ENCODE measurements at regions not wholly inside any gene's neighbourhood (a gene's known extent, or its start where the extent isn't known, plus 50 kb on each side); places are given as distances from the start of the nearest gene placed in this dataset.

DNA sequence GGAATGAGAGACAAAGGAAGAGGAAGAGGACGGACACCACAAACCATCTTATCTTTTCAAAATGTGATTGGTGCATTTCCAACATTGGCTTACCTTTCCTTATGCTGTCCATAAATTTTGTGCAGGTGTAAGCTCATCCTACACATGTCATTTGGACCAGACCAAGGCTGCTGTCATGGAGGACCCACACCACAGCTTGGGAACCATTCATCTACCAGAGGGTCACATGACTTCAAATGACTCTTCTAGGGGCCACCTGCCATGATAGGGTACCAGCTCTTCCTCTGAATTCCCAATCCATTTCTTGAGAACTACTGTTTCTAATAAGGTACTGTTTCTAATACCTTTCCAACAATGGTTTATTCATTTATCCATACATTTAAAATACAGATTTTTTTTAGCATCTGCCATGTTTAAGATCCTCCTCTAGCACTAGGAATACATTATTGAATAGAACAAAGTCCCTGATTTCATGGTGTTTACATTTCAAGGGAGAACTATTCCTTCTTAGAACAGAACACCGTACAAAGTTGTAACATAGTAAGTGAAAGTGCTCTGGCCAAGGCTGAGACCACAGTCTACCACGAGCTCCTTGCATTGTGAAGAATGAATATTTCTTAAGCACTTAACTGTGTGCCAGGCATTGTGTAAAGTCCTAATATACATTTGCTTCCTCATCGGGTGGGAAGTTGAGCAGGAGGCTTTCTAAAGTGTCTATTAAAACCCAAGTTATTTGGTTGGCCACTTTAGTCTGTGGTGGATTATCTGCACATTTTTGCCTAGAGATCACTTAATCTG lies 246.1 kb upstream of the FN1 start:
- peak; percentile 15 for DNase-seq

DNA sequence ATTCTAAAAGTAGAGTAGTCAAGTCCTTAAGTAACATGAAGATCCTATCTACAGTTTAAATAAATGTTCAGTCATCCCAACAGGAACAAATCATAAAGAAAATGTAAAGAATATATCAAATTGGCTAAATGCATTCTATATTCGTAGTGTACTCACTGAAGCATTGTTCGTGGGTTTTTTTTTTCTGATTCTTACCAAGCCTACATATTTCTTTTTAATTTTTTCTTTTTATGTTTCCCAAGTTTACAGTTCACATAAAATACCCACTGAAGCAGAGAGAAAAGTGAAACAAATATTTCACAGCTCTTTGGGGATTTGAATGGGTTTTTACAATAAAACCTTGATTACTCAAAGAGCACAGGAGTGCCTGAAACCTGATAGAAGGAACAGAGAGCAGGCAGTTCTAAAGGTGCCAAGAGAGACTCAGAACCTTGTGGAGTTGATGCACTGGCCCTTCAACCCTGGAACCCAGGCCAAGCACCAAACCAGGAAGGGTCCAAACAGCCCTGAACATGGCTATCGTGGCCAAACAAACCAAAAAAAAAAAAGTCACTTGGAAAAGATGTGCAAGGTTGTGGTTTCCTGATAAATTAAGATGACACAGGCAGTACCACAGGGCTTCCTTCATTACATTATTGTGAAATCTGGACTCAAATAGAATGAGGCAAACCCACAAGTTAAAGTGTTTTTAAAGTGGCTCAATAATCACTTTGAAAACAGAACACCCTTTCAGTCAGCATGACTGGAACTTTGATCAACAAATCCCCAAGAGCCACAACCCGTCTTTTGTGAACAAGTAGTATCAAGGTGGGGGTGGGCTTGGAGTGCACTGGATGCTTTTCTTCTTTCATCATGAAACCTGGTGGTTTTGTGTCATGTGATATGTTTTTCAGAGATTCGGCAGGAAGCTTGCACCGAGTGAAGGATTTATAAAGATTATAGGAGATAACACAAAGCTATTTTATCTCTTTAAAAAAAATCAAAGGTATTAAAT lies 245.0 kb upstream of the FN1 start:
- peak; percentile 75 for DNase-seq

DNA sequence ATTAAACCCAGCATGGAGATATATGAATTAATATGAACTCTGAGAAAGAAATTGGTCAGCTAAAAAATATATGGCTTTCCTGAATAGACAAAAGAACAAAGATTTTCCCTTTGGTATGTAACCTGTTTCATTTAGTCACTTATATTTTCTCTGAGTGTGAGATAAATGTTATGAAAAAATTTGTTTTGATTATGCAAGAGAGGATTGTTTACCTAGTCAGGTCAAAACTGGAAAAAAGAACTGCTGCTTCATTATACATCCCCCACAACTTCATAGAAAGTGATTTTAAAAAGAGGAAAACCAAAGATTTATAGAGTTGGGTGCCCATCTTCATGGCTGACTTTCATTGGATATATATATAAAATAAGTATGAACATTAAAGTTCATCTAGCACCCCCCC lies 242.2 kb upstream of the FN1 start:
- no peak for DNase-seq

DNA sequence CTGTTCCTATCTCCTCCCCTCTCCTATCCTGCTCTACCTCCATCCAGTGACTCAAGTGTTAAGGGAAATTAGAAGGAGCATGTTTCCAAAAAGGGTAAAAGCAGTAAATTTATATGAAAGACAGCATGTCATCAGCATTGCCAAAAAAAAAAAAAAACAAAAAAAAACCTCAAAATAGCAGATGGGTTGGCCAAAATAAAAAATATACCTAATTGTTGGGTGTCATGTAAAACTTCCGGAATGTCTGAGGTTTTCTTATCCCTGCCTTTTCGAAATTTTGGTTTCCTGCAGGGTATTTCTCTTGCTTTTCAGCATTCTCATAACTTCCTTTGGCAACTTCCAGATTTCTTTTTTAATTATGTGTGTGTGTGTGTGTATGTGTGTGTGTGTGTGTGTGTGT lies 241.6 kb upstream of the FN1 start:
- peak; percentile 47 for DNase-seq

DNA sequence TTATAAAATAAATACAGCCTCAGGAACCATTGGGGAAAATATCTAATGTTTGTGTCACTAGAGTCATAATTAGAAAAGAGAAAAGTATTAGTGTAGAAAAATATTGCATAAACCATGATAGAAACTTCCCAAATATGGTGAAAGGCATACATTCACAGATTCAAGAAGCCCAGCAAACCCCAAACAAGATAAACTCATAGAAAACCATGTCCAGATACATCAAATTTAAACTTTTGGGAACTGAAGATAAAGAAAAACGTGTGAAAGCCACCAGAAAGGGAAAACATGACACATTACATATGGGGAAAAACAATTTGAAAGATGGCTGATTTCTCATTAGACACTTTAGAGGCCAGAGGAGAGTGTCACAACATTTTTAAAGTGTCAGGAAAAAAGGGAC lies 236.5 kb upstream of the FN1 start:
- peak; percentile 14 for DNase-seq

- DNase-seq = no peak
Measured at GRCh38 chr2:215671691-215672090, 235.8 kb upstream of the FN1 start.

DNA sequence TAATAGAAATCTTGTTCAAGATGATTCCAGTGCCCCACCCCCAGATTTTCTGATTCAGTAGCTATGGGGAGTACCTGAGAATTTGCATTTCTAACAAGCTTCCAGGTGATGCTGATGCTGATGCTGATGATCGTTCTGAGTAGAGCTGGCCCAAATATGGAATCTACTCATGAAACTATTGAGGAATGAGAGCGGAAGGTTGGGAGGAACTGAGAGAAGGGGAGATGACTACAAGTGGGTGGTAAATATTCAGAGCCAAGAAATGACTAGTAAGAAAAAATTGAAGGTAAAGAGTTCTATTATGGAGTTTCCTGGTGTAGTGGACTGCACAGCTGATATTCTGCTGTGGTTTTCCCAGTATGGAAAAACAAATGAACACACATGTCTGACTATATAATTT lies 235.4 kb upstream of the FN1 start:
- DNase-seq = no peak

DNA sequence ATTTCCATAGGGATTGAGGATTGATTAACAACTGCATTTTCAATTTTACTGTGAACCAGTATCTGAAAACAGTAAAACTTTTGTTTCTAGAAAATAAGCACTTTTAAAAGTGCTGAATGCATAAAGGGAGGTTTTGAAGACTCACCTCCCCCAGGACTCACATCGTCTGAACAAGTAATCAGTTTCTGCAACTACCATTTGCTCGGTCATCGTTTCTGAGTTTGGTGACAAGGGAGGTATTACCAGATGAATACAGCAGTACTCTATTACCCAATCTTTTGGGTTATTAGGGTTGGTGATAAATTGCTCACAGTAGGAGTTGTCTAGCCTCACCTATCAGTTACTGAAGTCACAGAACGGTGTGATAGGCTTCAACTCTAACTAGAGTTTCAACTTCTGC lies 234.5 kb upstream of the FN1 start:
- DNase-seq = no peak

- DNase-seq = no peak
Measured at GRCh38 chr2:215668378-215668775, 232.5 kb upstream of the FN1 start.

DNA sequence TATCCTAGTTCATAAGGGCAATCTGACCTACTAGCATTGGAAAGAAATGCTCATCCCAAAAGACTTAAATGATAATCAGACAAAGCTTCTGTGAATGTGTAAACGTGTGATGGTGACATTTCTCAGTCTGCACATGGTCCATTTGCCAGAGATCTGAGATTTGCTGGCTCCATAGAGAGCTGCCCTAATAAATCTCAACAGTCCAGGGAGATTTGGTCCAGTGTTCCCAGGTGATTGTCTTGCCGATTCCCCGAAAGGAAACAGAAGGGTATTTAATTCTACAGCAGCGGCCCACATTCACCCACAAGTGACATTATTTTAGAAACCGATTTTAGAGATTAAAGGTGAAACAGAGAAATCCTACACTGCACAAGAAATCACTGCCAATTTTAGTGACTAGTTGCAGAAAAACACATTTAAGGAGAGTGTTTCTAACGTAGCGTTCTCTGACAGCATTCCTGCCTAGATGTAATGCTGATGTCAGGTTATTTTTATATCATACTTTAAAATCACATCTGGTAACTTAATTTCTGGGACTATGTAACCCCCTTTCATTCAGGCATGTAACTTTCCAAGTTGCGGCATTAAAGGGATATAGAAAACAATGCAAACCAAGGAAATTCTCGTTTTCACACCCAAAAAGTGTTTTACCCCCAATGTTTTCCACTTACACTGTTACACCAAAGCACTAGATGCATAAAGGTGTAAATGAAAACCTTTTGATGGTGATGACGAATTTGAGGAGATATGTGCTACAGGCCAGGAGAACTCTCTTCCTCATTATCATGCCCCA lies 231.9 kb upstream of the FN1 start:
- DNase-seq = no peak

DNA sequence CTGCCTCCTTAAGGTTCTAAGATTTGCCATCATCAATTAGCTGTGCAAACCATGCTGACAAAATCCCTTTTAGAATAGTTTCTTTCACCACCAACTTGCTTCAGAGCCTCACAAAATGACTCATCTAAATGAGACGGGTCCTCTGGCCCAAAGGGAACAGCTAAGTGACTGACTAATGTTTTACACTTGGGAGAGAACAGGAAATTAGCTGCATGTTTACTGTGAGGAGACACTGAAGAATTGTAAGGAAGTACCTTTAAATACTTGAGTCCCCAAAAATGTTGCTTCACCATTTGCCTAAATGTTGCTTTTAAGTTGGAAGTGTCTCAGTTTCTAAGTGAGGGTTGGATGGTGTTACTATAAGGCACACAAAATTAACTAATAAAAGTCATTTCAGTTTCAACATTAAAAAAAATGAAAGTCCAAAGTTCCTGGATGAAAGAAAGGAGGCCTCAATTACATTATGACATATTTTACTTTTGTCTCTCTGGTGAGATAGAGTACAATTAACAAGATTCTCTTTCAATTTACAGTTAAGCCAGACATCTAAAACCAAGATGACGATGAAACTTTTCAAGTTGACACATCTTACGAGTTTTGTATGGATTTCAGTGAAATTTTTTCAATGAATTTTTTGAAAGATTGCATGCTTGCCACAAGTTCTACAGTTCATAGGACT lies 229.1 kb upstream of the FN1 start:
- DNase-seq = peak; percentile 26

- DNase-seq = no peak
Measured at GRCh38 chr2:215662715-215663114, 226.8 kb upstream of the FN1 start.

- DNase-seq = no peak
Measured at GRCh38 chr2:215660687-215661086, 224.8 kb upstream of the FN1 start.

- no peak for DNase-seq
Measured at GRCh38 chr2:215659650-215660049, 223.8 kb upstream of the FN1 start.

DNA sequence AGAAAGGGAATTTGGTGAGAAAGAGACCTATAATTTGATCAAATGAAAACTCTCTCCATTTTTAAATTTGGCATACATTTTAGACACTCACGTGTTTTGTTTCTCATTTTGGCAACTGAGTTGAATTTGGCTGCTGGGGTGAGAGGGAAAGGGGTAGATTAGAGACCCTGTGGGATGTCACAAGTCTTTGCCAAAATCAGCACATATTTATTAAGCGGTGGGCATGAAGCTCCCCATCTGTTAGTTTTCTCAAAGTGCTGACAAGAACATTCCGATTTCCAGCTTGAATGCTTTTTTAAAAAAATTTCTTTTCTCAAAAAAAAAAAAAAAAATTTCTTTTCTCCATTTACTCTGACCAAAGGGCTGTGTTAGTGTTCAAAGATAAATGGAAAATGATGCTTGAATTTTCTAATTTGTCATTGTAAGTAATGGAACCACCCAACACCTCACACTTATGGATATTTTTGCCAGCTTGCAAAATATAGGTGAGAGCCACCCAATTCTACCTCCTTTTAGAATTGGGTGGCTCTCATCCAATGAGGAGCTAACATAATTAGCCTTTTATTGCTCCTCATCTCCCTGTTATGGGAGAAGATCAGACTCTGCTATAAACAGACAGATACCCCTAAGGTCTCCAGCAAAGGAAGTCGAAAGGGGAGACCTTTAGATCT lies 222.9 kb upstream of the FN1 start:
- no peak for DNase-seq

- no peak for DNase-seq
Measured at GRCh38 chr2:215657844-215658243, 222.0 kb upstream of the FN1 start.

DNA sequence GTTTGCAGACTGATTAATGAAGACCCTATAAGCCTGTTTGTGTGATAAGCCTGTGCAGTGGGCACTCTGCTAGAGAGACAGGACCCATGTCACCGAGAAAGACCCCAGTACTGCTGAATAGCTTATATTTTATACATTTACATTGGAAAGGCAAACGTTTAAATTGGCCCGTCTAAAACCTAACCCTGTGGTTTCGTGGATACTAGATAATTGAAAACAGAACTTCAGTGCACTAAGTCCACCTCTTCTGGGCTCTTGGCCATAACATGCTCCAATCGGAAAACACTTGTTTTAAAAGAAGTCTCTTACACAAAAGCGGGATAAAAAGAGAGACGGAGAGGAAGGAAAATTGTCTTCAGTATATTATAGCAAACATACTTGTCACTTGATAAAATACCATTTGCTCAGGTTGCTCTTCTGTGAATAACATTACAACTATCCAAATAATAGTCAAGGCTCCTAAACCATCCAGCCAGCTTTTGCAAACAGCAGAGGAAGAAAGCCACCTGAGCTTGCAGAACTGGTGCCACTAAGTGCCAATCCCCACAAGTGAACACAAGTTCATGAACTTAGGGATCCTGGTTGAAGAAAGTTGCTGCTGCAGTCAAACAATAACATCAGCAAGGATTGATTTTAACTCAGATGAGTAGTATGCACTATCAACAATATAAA lies 218.4 kb upstream of the FN1 start:
- no peak for DNase-seq

DNA sequence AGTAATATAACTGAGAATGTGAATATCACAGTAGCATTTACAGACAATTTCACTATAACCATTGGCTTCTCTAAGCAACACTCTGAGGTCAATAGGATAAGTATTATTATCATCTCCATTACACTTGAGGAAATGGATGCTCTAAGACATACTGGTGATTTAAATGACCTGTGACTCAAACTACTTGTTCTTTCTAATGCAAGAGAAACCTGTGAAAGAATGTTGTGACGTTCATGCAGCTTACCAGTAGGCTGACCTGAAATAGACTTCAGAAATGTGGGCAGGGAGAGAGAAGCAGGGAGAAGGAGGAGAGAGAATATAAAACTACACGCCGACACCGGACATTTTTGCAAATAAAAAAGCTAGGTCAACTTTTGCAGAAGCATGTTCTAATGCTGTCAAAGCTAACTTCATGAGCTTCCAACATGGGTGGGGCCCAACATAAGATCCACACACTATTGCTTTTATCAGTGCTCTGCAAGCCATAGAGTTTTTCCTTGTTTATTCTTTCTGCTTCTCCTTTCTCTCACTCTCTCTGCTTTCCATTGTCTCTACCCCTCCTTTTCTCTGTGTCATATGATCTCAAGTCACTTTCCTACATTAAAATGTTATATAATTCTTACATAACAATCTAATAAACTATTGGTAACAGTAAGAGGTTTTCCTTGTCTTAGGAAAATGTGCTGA lies 217.6 kb upstream of the FN1 start:
- peak; percentile 40 for DNase-seq

- DNase-seq = no peak
Measured at GRCh38 chr2:215652388-215652787, 216.5 kb upstream of the FN1 start.

DNA sequence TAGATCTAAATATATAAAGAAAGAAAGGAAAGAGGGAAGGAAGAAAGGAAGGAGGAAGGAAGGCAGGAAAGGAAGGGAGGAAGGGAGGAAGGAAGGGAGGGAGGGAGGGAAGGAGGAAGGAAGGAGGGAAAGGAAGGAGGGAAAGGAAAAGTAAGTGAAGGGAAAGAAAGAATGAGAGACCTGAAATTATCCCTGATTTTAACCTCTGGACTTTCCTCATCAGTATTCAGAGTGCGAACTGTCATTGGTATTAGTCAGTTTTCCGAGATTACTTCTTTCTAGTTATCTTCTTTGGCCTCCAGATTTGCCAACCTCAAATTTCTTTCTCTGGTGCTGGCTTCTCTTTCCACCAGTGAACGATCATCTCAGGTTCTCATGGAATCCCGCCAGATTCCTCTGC lies 215.5 kb upstream of the FN1 start:
- no peak for DNase-seq

All from hematopoietic multipotent progenitor cell treated with erythropoietin and hydrocortisone succinate and interleukin-3 and kit ligand, for 4 days (in vitro differentiated cells).